ENCODE measurements at regions not wholly inside any gene's neighbourhood (a gene's known extent, or its start where the extent isn't known, plus 50 kb on each side); places are given as distances from the start of the nearest gene placed in this dataset.

- no peak for ATAC-seq (ENCODE audit: low read depth)
- H4K8ac ChIP-seq (ENCODE audit: low read depth in 2 of 2, low read length in 2 of 2), result no peak overlapping the region
- H3K9me1 ChIP-seq (ENCODE audit: insufficient read depth, low read length), result no peaks in the 10 kb centered on the region
- H2AK5ac ChIP-seq (ENCODE audit: low read depth, low read length), result no peak overlapping the region
- no peak overlapping the region for H3K14ac ChIP-seq (replicated peaks; ENCODE audit: low read depth, low read length)
- H3K4ac ChIP-seq (ENCODE audit: low read depth, low read length), result no peak overlapping the region
- no peak for TF ChIP-seq MAZ (IDR thresholded peaks at IDR 0.05; ENCODE audit: borderline replicate concordance, low read depth, low read length)
- no peak for TF ChIP-seq RFX5 (IDR thresholded peaks at IDR 0.05; ENCODE audit: low read depth, low read length)
- no peak for TF ChIP-seq SMC3 (IDR thresholded peaks at IDR 0.05; ENCODE audit: low read depth, low read length)
- no peak for TF ChIP-seq CTCF (conservative IDR thresholded peaks at IDR 0.05; ENCODE audit: low read depth, low read length)
- TF ChIP-seq MAFK (IDR thresholded peaks at IDR 0.05; ENCODE audit: low read depth, low read length), result no peak
- no peak for TF ChIP-seq CEBPB (IDR thresholded peaks at IDR 0.05; ENCODE audit: low read depth, low read length)
- TF ChIP-seq USF2 (IDR thresholded peaks at IDR 0.05; ENCODE audit: low read depth, low read length), result no peak
- TF ChIP-seq NFE2L2 (IDR thresholded peaks at IDR 0.05; ENCODE audit: low read depth, low read length), result no peak
- no peak for TF ChIP-seq CHD1 (IDR thresholded peaks at IDR 0.05; ENCODE audit: low read depth, low read length)
- no peak for TF ChIP-seq RCOR1 (IDR thresholded peaks at IDR 0.05; ENCODE audit: insufficient replicate concordance, low read length)
- TF ChIP-seq FOS (IDR thresholded peaks at IDR 0.05; ENCODE audit: low read depth, low read length), result no peak
- no peak for TF ChIP-seq ELK1 (IDR thresholded peaks at IDR 0.05; ENCODE audit: borderline replicate concordance, low read depth, low read length)
- no peak for TF ChIP-seq MXI1 (IDR thresholded peaks at IDR 0.05; ENCODE audit: borderline replicate concordance, low read depth, low read length)
- no peak for TF ChIP-seq BHLHE40 (IDR thresholded peaks at IDR 0.05; ENCODE audit: low read depth, low read length)
- dilution Hi-C loops (cut with HindIII; ENCODE audit: low sequenced_read_pairs, unreplicated experiment), result no loop called here
- H2BK15ac ChIP-seq (ENCODE audit: low read depth, low read length), result no peak overlapping the region
- H3K9ac ChIP-seq (ENCODE audit: low read depth, low read length), result no peak overlapping the region
- no peak overlapping the region for H4K91ac ChIP-seq (ENCODE audit: insufficient read depth, low read depth, low read length)
- H3K4me2 ChIP-seq (ENCODE audit: low read depth, low read length), result no peak overlapping the region
- POLR2A ChIA-PET (ENCODE audit: unreplicated experiment), result no interaction called here
- H2BK20ac ChIP-seq (ENCODE audit: low read depth, low read length), result no peak overlapping the region
- H3K56ac ChIP-seq (ENCODE audit: extremely low read depth, insufficient read depth, low read length), result no peak overlapping the region
- whole genome bisulfite sequencing, 2 experiments (ENCODE audit: extremely low coverage in 2 of 2, insufficient read length in 1 of 2), result 53% methylated on average over 6 of the region's 9 CpGs; no CpG with 5 or more reads in 1 of the 2 experiments
- CTCF ChIA-PET, result no interaction called here
- in situ Hi-C loops (cut with MboI; ENCODE audit: low sequenced_read_pairs), result no loop called here
- H3K36me3 ChIP-seq (ENCODE audit: control insufficient read depth, insufficient read depth, low read length), result no peaks in the 10 kb centered on the region
- no peak overlapping the region for H2AK9ac ChIP-seq (replicated peaks; ENCODE audit: low read depth, low read length, poor library complexity)
- H3K27me3 ChIP-seq (ENCODE audit: control insufficient read depth, insufficient read depth, low read length), result no peaks in the 10 kb centered on the region
- H4K5ac ChIP-seq (ENCODE audit: low read depth, low read length), result no peak overlapping the region
- H4K20me1 ChIP-seq (ENCODE audit: insufficient read depth, low read length), result no peaks in the 10 kb centered on the region
- no peaks in the 10 kb centered on the region for H3K79me1 ChIP-seq (ENCODE audit: low read depth in 1 of 2, low read length in 2 of 2)
- peaks cover 8% of the 10 kb centered on the region for H3K9me3 ChIP-seq (ENCODE audit: control insufficient read depth, insufficient read depth, low read length)
- H2BK120ac ChIP-seq (ENCODE audit: low read depth, low read length), result no peak overlapping the region
- no peak overlapping the region for H2BK5ac ChIP-seq (ENCODE audit: low read depth, low read length, poor library complexity, severe bottlenecking)
- no peak overlapping the region for H3K27ac ChIP-seq (ENCODE audit: insufficient read depth, low read length)
- no peak overlapping the region for H3K18ac ChIP-seq (ENCODE audit: low read depth, low read length)
- intact Hi-C loops (cut with micrococcal nuclease), result no loop called here
- H3K4me1 ChIP-seq (ENCODE audit: control insufficient read depth, insufficient read depth, low read length), result no peaks in the 10 kb centered on the region
- BruUV-seq (replicated peaks), result no TSS peak
- no peak for DNase-seq
- H2AFZ ChIP-seq (replicated peaks; ENCODE audit: low read length, poor library complexity), result no peak overlapping the region
- H3K4me3 ChIP-seq (ENCODE audit: insufficient read depth, low read depth, low read length), result no peak overlapping the region
- no peak overlapping the region for H3K23ac ChIP-seq (ENCODE audit: low read depth, low read length)
Measured at GRCh38 chr14:25911831-25912230, 686.0 kb downstream of the NOVA1 start.
